Epithelial cell of proximal tubule (primary cell): ENCODE measurements at regions not wholly inside any gene's neighbourhood (a gene's known extent, or its start where the extent isn't known, plus 50 kb on each side); places are given as distances from the start of the nearest gene placed in this dataset.

ENCODE experiments used
- DNase-seq: peaks from one replicate; pipeline ENCODE4 v3.0.0-alpha.2; 2011; ENCODE audit warnings: low read depth
- H3K4me3 ChIP-seq: 2 replicates; pipeline ENCODE4 v1.5.1; 2011; ENCODE audit warnings: low read depth, mild to moderate bottlenecking, low read length
- CTCF ChIP-seq: conservative IDR thresholded peaks from 2 replicates; pipeline ENCODE4 v1.5.1; 2012; ENCODE audit warnings: low read depth, mild to moderate bottlenecking, low read length

GRCh38 chr5:13540168-13540750 lies 404.2 kb downstream of the DNAH5 start:
- H3K4me3 ChIP-seq, result no peak overlapping the region
- no peak for DNase-seq
- no peak for TF ChIP-seq CTCF

GRCh38 chr5:13536933-13537332 lies 407.6 kb downstream of the DNAH5 start:
- no peak for DNase-seq
- no peak for TF ChIP-seq CTCF
- no peak overlapping the region for H3K4me3 ChIP-seq

GRCh38 chr5:13533833-13534232 lies 410.7 kb downstream of the DNAH5 start:
- no peak for DNase-seq
- TF ChIP-seq CTCF, result no peak
- H3K4me3 ChIP-seq, result no peak overlapping the region

GRCh38 chr5:13529300-13529699 lies 415.2 kb downstream of the DNAH5 start:
- TF ChIP-seq CTCF, result no peak
- no peak for DNase-seq
- H3K4me3 ChIP-seq, result no peak overlapping the region

GRCh38 chr5:13524936-13525335 lies 419.6 kb downstream of the DNAH5 start:
- no peak for DNase-seq
- no peak overlapping the region for H3K4me3 ChIP-seq
- TF ChIP-seq CTCF, result no peak

- TF ChIP-seq CTCF, result no peak
- no peak for DNase-seq
These were observed 425.4 kb downstream of the DNAH5 start for GRCh38 chr5:13519131-13519530.

GRCh38 chr5:13516195-13516594 lies 428.3 kb downstream of the DNAH5 start:
- TF ChIP-seq CTCF, result no peak
- DNase-seq, result no peak
- no peak overlapping the region for H3K4me3 ChIP-seq

More at GRCh38 chr5:13519131-13519530, 425.4 kb downstream of the DNAH5 start:
- no peak overlapping the region for H3K4me3 ChIP-seq
